HG02610 (cell line): ENCODE measurements at regions not wholly inside any gene's neighbourhood (a gene's known extent, or its start where the extent isn't known, plus 50 kb on each side); places are given as distances from the start of the nearest gene placed in this dataset.
A peak's percentile ranks its signal among the peaks of the same experiment; 100 is the strongest.

Experiments
- ATAC-seq: cut with Tn5 transposase; IDR thresholded peaks from one replicate; pipeline ENCODE4 v1.9.1; 2021; ENCODE audit warnings: mild to moderate bottlenecking, moderate library complexity; ENCODE audit not compliant: unreplicated experiment

- no peak for ATAC-seq
These were observed 59.5 kb upstream of the CDCA7L start for GRCh38 chr7:22005151-22005550.

GRCh38 chr7:22002726-22003125 lies 57.0 kb upstream of the CDCA7L start:
- no peak for ATAC-seq

GRCh38 chr7:22001345-22002004 lies 55.8 kb upstream of the CDCA7L start:
- peak; percentile 63 for ATAC-seq

GRCh38 chr7:21999896-22000295 lies 54.2 kb upstream of the CDCA7L start:
- no peak for ATAC-seq

- no peak for ATAC-seq
These were observed 50.9 kb upstream of the CDCA7L start for GRCh38 chr7:21996641-21997040.
